ENCODE measurements at regions not wholly inside any gene's neighbourhood (a gene's known extent, or its start where the extent isn't known, plus 50 kb on each side); places are given as distances from the start of the nearest gene placed in this dataset.

DNA sequence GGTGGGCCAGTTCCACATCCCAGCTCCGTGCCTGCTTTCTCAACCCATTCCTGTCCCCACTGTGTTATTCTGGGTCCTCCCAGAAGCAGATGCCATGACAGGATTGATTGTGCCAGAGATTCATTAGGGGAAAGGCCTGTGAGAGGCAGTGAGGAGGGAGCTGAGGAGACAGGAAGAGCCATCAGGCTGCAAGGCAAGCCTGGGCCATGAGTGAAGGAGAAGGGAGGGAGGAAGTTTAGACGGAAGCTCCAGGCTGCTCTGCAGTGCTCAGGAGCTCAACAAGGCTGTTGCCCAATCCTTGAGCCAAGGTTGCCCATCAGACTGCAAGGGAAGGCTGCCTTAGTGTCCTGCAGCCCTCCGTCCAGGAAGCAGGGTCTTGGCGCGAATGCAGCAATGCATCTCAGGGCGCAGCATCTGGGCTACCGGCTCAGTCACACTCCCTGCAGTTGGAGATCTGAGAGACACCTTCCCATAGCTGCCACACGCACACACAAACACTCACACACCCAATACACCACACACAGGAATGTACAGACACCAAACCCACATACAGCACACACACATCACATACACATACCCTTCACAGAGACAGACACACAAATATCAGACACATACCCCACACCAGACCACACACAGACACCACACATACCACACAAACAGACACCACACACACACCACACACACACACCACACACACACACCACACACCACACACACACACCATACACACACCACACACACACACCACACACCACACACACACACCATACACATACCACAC is 139.5 kb upstream of the NDUFV2 start:
- ChIA-PET CTCF (no interaction called here), POLR2A (no interaction called here)

- CTCF ChIA-PET = no interaction called here
- POLR2A ChIA-PET = no interaction called here
Observed at GRCh38 chr18:8963876-8964275, 138.6 kb upstream of the NDUFV2 start.

DNA sequence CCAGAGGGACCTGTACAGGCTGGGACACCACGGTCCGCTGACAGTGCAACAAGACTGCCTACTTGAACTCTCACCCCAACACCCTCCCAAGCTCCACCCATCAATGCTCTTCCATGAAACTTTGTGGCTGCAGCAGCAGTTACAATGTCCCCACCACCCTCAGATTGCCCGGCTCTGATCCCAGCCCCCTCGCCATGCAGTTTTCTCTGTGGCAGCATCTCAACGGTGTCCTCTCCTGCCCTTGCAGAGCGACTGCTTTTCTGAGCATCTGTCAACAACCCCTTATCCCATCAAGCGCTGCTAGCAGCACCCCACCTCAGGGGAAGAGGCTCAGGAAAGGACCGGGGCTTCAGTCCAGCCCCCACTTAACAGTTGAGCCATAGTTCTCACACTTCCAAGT is 137.1 kb upstream of the NDUFV2 start:
- CTCF ChIA-PET = no interaction called here
- POLR2A ChIA-PET = no interaction called here

DNA sequence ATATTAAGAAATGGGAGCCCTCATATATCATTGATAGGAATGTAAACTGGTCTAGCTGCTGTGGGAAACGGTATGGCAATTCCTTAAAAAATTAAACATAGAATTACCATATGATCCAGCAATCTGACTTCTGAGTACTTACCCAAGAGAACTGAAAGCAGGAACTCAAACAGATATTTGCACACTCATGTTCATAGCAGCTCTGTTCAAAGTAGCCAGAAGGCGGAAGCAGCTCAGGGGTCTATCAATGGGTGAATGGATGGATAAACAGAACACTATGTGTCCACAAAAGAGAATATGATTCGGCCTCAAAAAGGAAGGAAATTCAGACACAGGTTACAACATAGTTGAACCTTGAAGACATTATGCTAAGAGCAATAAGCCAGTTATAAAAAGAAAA is 135.7 kb upstream of the NDUFV2 start:
- CTCF ChIA-PET = no interaction called here
- POLR2A ChIA-PET = interaction anchor here (0.6 kb wide), 2 partner anchors 143 to 304 kb away, joined by 3 to 4 read pairs; no protein-coding TSS in a partner anchor

DNA sequence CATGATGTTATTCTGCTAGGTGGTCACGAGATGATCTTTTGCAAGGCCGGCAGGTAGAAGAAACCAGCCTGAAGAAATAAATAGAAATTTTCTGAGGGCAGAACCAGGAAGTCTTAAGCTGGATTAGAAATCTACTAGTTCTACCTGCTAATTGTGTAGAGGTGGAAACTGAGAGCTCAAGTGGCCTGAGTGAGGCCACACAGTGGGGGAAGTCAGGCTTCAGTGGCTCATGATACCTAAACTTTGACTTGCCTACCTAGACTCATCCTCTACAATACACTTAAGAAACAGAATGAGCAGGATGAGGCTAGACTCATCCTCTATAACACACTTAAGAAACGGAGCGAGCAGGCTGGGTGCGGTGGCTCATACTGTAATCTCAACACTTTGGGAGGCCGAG is 134.9 kb upstream of the NDUFV2 start:
- POLR2A ChIA-PET = no interaction called here
- CTCF ChIA-PET = no interaction called here

GRCh38 chr18:8969639-8970390 is 132.7 kb upstream of the NDUFV2 start:
- CTCF ChIA-PET = no interaction called here
- POLR2A ChIA-PET = no interaction called here

- POLR2A ChIA-PET = no interaction called here
- CTCF ChIA-PET = no interaction called here
Observed at GRCh38 chr18:8970843-8971242, 131.7 kb upstream of the NDUFV2 start.

GRCh38 chr18:8972116-8972515 is 130.4 kb upstream of the NDUFV2 start:
- POLR2A ChIA-PET = no interaction called here

DNA sequence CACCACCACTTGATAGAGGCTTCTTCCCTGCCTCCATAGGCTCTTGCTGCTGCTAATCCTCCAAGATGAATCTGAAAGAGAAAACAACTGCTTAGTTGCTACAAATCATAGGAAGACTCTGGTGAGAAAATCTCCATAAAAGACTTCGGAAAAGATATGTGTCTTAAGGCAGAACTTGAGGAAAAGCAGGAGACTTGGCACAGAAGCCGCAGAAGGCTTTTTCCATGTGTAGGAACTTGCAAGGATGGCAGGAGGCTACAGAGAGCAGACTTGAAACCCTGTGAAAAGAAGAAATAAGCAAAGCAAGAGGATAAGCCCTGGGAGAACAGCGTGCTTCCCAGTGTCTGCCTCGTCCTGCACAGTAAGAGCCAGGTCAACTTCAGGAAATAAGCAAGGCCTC is 128.2 kb upstream of the NDUFV2 start:
- ChIA-PET POLR2A (no interaction called here), CTCF (no interaction called here)

More at GRCh38 chr18:8972116-8972515, 130.4 kb upstream of the NDUFV2 start:
- CTCF ChIA-PET = no interaction called here

DNA sequence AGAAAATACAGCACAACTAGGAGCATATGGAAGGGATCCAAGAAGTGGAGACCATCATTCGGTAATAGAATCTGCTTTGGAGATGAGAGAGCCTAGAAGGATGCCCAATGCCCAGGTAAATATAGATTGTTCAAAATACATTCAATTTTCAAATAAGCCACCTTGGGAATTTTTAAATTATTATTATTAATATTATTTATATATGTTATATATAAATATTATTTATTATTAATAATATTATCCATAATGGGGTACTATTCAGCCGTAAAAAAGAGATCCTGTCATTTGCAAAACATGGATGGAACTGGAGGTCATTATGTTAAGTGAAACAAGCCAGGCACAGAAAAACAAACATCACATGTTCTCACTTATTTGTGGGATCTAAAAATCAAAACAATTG is 127.8 kb upstream of the NDUFV2 start:
- POLR2A ChIA-PET = no interaction called here
- CTCF ChIA-PET = no interaction called here

GRCh38 chr18:8975624-8976023 is 126.9 kb upstream of the NDUFV2 start:
- ChIA-PET CTCF (no interaction called here), POLR2A (interaction anchor here (0.6 kb wide), 1 partner anchor 69 kb away, joined by 3 read pairs; no protein-coding TSS in a partner anchor)

GRCh38 chr18:8976606-8977005 is 125.9 kb upstream of the NDUFV2 start:
- CTCF ChIA-PET = interaction anchor here (0.5 kb wide), 1 partner anchor 361 kb away, joined by 3 read pairs; no protein-coding TSS in a partner anchor

GRCh38 chr18:8977166-8977565 is 125.3 kb upstream of the NDUFV2 start:
- CTCF ChIA-PET = no interaction called here
- POLR2A ChIA-PET = no interaction called here

More at GRCh38 chr18:8976606-8977005, 125.9 kb upstream of the NDUFV2 start:
- POLR2A ChIA-PET = no interaction called here

GRCh38 chr18:8977701-8978100 is 124.8 kb upstream of the NDUFV2 start:
- CTCF ChIA-PET = no interaction called here
- POLR2A ChIA-PET = no interaction called here

- ChIA-PET POLR2A (no interaction called here), CTCF (interaction anchor here (0.9 kb wide), 1 partner anchor 11 kb away, joined by 3 read pairs; no protein-coding TSS in a partner anchor)
Observed at GRCh38 chr18:8978394-8978793, 124.1 kb upstream of the NDUFV2 start.

GRCh38 chr18:8979258-8979988 is 123.1 kb upstream of the NDUFV2 start:
- ChIA-PET CTCF (interaction anchor here (0.9 kb wide), 1 partner anchor 10 kb away, joined by 3 read pairs; no protein-coding TSS in a partner anchor), POLR2A (no interaction called here)

DNA sequence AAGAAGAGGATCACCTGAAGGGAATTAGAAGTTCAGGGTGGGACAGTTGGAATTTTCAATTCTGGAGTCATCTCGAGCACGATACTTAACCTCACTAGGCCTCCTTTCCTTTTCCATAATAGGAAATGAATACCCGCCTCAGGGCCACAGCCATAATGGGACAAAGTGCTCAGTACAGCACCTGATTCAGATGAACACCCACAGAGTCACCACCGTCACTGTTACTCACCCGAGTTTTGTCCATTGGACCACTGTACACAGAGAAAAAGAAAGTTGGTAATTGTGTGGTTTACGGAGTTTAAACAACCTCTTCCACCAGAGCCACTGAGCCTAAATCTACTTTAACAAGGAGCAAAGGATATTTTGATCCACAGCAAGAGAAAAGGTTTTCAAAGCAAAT is 122.0 kb upstream of the NDUFV2 start:
- ChIA-PET CTCF (no interaction called here), POLR2A (no interaction called here)

DNA sequence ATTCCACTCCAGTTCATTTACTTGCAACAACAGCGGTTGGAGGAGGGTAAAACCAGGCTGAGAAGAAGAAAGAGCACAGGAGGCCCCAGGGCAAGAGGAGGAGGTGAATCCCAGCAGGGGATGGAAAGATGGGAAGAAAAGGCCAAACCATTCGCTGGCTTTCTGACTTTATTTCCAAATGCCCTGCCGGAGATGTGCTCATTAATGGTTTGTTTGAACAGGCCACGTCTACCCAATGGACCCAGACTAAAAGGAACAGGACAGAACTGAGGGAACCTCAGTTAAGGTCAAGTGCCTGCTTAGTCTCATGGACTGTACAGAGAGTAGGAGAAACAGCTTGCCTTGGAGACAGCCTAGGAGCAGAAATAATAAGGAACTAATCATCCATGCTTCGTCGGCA is 121.6 kb upstream of the NDUFV2 start:
- ChIA-PET POLR2A (no interaction called here), CTCF (no interaction called here)

DNA sequence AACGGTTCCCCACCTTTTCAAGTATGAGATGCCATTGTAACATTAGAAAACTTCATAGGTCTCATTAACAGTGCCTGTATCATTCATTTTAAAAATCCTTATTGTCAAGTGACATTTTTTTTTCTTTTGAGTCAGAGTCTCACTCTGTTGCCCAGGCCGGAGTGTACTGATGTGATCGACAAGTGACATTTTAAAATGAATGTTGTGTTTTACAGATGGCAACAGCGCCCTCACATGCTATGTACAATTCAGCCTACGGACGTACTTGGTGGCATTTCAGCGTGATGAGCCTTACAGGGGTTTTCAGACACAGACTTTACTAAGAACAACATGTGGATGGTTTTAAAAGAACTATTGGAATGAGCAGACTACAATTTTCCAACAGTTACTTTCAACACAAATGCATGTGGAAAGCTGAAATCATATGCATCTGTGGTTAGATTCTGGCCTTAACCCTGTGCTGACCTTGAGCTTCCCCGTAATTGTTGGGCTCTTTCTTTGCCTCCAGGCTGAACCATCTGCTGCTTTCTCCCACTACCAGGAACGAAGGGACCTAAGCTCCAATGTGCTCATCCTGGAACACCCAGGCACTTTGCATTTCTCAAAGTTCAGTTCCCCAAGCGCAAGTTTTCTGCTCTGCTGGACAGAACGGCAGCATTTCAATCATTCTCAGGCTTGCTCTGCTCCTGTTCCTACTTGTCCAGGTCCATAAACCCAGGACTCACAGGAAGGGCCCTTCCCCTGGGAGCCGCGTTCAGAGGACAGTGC is 119.9 kb upstream of the NDUFV2 start:
- CTCF ChIA-PET = interaction anchor here (0.6 to 1.8 kb wide), 3 partner anchors 284 to 300 kb away, joined by 3 read pairs; no protein-coding TSS in a partner anchor
- POLR2A ChIA-PET = no interaction called here

- POLR2A ChIA-PET = no interaction called here
- CTCF ChIA-PET = interaction anchor here (1.8 kb wide), 1 partner anchor 285 kb away, joined by 3 read pairs; no protein-coding TSS in a partner anchor
Observed at GRCh38 chr18:8983195-8983594, 119.3 kb upstream of the NDUFV2 start.
